GM19240 (cell line): ENCODE measurements at regions not wholly inside any gene's neighbourhood (a gene's known extent, or its start where the extent isn't known, plus 50 kb on each side); places are given as distances from the start of the nearest gene placed in this dataset.

Experiments
- DNase-seq: peaks from one replicate; pipeline ENCODE4 v3.0.0; 2011; ENCODE audit warnings: low spot score; ENCODE audit not compliant: insufficient read length

- no peak for DNase-seq
Observed at GRCh38 chr11:130772266-130773227, 143.7 kb downstream of the SNX19 start.

DNA sequence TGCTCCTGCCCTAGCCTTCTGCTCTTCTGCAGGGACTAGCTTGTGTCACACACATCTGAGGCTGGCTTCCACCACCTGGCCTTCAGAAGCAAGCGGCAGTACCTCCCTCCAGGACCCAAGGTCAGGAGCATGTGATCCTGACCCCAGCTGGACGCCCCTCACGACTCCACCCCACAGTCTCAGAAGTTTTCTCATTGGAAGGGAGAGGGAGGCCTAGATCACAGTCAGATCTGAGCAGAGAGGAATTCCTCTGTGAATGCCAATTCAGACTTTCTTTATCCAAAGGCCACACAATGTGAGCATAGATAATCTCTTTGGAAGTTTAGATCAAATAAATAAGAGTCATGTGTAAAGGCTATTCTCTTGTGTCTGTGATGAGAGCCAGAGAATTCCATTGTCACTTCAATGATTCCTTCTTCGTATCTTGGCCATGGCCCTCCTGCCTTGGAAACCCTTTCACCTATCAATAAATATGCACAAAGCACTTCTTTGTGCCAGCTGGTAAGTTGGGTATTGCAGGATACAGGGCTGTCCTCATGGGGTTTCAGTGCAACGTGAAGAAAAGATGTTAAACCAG is 142.9 kb downstream of the SNX19 start:
- no peak for DNase-seq

GRCh38 chr11:130774703-130775102 is 141.6 kb downstream of the SNX19 start:
- DNase-seq, result no peak

- no peak for DNase-seq
Observed at GRCh38 chr11:130775306-130776060, 140.8 kb downstream of the SNX19 start.

GRCh38 chr11:130776061-130776419 is 140.2 kb downstream of the SNX19 start:
- no peak for DNase-seq

GRCh38 chr11:130778026-130778425 is 138.3 kb downstream of the SNX19 start:
- DNase-seq, result no peak

DNA sequence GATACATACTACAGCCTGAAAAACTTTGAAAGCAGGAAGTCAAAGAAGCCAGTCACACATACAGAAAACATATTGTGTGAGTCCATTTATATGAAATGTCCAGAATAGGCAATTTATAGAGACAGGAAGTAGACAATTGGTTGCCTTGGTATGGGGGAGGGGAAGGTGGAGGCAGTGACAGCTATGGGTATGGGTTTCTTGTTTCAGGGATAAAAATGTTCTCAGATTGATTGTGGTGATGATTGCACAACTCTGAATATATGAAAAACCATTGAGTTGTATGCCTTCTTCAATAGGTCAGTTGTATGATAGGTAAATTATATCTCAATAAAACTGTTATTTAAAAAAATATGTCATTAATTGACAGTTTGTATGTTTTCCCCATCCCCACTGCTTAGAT is 137.6 kb downstream of the SNX19 start:
- DNase-seq, result no peak

DNA sequence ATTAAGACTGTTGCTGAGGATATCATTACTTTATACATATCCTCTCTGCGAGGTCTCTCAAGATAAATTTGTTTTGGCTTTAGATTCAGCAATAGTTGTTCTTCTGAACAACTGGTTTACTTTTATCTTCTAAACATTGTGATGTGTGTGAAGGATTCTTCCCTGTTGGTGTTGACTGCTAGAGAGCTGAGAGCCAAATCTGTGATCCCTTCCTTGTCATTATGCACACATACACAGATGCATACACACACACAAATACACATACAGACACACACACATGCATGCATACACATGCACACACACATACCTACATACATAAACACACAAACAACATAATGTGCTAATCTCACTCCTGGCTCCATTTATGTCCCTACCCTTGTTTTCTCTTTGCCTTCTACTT is 137.0 kb downstream of the SNX19 start:
- no peak for DNase-seq

DNA sequence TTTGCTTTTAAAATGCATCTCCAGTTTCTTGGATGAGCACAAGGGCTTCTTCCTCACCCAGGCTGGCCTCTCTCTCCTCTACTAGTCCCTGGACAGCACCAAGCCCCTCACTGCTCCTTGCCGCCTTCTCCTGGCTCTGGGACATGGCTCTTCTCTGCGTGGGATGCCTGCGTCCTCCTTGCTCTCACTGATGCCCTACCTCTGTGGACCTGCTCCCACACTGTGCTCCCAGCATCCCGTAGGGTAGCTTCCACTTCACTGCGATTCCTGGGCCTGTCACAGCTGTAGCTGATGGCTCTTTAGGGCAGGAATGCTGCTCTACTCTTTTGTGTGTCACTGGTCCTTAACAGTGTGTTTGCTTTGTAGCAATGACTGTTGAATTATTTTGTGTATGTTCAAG is 136.3 kb downstream of the SNX19 start:
- no peak for DNase-seq

GRCh38 chr11:130780437-130780836 is 135.8 kb downstream of the SNX19 start:
- no peak for DNase-seq

GRCh38 chr11:130781931-130782330 is 134.3 kb downstream of the SNX19 start:
- no peak for DNase-seq

DNA sequence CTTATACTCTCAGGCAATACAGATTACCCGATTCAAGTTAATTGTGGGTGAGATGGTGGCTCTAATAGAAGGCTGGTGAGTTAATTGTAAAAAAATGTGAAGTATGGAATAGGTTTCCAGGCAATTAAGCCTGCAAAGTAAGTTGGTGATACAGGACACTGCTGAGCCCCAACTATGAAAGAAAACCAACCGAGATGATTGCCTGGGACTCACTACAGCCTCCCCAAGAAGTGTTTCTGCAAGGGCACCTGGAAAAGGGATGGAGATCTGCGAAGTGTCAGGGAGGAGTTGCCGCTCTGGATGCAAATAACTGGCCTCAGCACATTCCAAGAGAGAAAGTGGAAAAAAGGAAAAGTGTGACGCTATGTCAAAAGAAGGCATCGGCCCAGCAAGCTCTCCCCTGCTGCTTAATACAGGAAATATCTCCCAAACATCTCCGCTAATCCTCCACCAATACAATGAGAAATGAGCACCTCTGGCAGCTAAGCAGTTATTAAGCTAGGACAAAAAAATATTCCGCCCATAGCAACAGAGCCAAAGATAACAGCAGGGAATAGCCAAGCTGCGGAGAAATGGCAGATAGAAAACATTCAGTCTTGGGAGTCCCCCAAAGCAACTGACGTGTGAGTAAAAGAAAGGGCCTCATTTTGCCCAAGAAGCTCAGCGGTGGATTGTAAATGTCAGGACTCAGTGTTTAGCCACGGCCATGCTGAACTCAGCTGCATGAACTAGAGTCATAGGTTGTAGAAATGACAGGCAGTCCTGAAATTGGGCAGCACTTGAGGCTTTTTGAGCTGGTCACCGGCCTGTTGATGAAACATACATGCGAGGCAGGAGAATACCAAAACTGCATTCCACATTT is 133.7 kb downstream of the SNX19 start:
- no peak for DNase-seq

DNA sequence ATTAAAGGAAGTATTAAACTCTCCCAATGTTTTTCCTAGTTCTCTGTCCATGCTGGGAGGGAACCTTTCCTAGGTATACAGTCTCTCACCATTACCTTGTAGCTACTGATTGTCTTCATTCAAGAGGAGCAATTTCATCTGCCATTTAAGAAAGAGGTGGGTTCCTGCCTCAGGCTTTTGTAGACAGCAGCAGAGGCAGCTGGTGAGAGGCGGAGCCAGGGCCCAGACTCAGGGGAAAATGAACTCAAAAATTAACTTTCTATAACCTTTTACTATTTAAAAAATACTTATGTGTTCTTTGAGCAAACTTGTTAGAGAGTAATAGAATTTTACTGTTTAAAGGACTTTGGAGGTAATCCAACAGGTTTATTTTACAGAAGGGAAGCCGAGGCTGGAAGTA is 133.0 kb downstream of the SNX19 start:
- no peak for DNase-seq

- DNase-seq, result no peak
Observed at GRCh38 chr11:130785380-130786116, 130.7 kb downstream of the SNX19 start.

GRCh38 chr11:130786586-130786985 is 129.7 kb downstream of the SNX19 start:
- no peak for DNase-seq

- no peak for DNase-seq
Observed at GRCh38 chr11:130787092-130787616, 129.1 kb downstream of the SNX19 start.

- DNase-seq, result no peak
Observed at GRCh38 chr11:130787973-130788570, 128.2 kb downstream of the SNX19 start.

- no peak for DNase-seq
Observed at GRCh38 chr11:130789056-130789640, 127.1 kb downstream of the SNX19 start.

DNA sequence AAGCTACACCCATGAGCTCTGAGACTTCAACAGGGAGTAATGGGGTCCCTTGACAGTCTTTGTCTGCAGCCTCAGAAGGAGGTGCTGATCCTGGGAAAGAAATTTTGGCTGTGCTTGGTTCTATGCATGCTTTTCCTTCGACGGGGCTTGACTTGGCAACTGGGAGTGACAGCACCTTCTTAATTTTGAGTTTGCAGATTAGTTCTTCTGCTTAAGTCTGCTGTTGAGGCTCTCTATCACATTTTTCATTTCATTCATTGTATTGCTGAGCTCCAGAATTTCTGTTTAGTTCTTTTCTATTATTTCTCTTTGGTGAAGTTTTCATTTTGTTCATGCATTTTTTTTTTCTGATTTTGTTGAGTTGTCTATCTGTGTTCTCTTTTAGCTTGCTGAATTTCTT is 125.6 kb downstream of the SNX19 start:
- no peak for DNase-seq

DNA sequence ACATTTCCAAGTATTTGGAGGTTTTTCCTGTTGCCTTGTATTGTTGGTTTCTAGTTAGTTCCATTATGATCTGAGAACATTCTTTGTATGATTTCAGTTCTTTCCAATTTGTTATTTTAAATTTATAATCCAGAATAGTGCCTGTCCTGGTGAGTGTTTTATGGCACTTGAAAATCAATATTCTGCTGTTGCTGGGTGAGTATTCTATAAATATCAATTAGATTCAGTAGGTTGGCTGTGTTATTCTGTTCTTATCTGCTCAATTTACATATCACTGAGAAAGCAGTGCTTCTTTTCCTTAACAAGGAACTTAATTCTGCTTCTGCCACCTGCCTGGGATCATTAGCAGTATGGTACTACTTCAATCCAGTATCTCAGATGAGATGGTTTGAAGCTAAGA is 123.5 kb downstream of the SNX19 start:
- DNase-seq, result no peak
